Hepatocyte (in vitro differentiated cells): ENCODE measurements at regions not wholly inside any gene's neighbourhood (a gene's known extent, or its start where the extent isn't known, plus 50 kb on each side); places are given as distances from the start of the nearest gene placed in this dataset.

Source experiments
- DNase-seq: peaks from one replicate; pipeline ENCODE4 v3.0.0-alpha.2; 2016; ENCODE audit warnings: low spot score
- H2AFZ ChIP-seq: fragments of 200-600 bp; sonication (generic); 2 replicates; pipeline ENCODE4 v1.6.0; 2016; ENCODE audit warnings: antibody characterized with exemption, mild to moderate bottlenecking
- H3K27ac ChIP-seq: fragments of 200-600 bp; sonication (generic); 2 replicates; pipeline ENCODE4 v1.5.1; 2016; ENCODE audit warnings: mild to moderate bottlenecking
- H3K27me3 ChIP-seq: fragments of 200-600 bp; sonication (generic); 2 replicates; pipeline ENCODE4 v1.6.1; 2016
- H3K36me3 ChIP-seq: fragments of 200-600 bp; sonication (generic); replicated peaks from 2 replicates; pipeline ENCODE4 v1.5.1; 2016; ENCODE audit warnings: low read depth; ENCODE audit not compliant: insufficient read depth
- H3K4me1 ChIP-seq: fragments of 200-600 bp; sonication (generic); 2 replicates; pipeline ENCODE4 v1.5.1; 2016; ENCODE audit warnings: mild to moderate bottlenecking, moderate library complexity; ENCODE audit not compliant: insufficient read depth
- H3K4me2 ChIP-seq: fragments of 200-600 bp; sonication (generic); 2 replicates; pipeline ENCODE4 v1.6.0; 2016
- H3K4me3 ChIP-seq: fragments of 200-600 bp; sonication (generic); 2 replicates; pipeline ENCODE4 v1.5.1; 2016; ENCODE audit warnings: mild to moderate bottlenecking
- H3K79me2 ChIP-seq: fragments of 200-600 bp; sonication (generic); 2 replicates; pipeline ENCODE4 v1.6.0; 2017; ENCODE audit warnings: mild to moderate bottlenecking
- H3K9me2 ChIP-seq: fragments of 200-600 bp; sonication (generic); replicated peaks from 2 replicates; pipeline ENCODE4 v1.6.0; 2017; ENCODE audit warnings: mild to moderate bottlenecking; ENCODE audit not compliant: insufficient read depth
- H3K9me3 ChIP-seq: fragments of 200-600 bp; sonication (generic); 2 replicates; pipeline ENCODE4 v1.5.1; 2016; ENCODE audit warnings: low read depth, mild to moderate bottlenecking
- H4K20me1 ChIP-seq: fragments of 200-600 bp; sonication (generic); 2 replicates; pipeline ENCODE4 v1.6.0; 2016; ENCODE audit warnings: mild to moderate bottlenecking; ENCODE audit not compliant: insufficient read depth, poor library complexity, severe bottlenecking
- CTCF ChIP-seq: fragments of 200-600 bp; sonication (generic); IDR thresholded peaks from 2 replicates; pipeline ENCODE4 v1.5.1; 2016; ENCODE audit warnings: antibody characterized with exemption, mild to moderate bottlenecking; ENCODE audit not compliant: poor library complexity
- EZH2 ChIP-seq: fragments of 200-600 bp; sonication (generic); IDR thresholded peaks from 2 replicates; pipeline ENCODE4 v1.6.1; 2016; ENCODE audit warnings: antibody characterized with exemption, mild to moderate bottlenecking, borderline replicate concordance
- EZH2phosphoT487 ChIP-seq: fragments of 200-600 bp; sonication (generic); IDR thresholded peaks from one replicate; pipeline ENCODE4 v1.6.1; 2018; ENCODE audit warnings: antibody characterized with exemption, mild to moderate bottlenecking, low read depth, moderate library complexity; ENCODE audit not compliant: unreplicated experiment, severe bottlenecking
- WGBS: methylation state at CpG from one replicate; pipeline ENCODE4 v1.1.6; 2016; ENCODE audit warnings: low lambda C conversion rate; ENCODE audit errors: missing lambda C conversion rate; 5-methylcytosine and 5-hydroxymethylcytosine counted together

DNA sequence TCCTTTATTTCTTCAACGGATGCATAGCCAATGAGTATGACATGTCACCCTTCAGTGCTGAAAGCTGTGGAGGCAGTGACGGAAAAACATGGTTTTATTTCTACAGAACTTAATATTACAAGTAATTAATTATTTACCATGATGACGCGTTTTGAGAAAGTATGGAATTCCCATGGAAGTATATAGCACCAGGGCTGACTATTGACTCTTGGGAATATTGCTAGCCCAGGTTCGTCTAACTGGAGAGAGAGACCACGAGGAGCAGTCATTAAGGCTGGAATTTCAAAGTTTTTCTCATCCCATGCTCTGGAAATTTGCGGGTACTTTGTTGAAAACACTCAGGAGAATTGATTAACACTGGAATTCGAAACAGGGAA lies 155.2 kb upstream of the PRSS16 start:
- no peaks in the 10 kb centered on the region for H4K20me1 ChIP-seq
- no peak overlapping the region for H3K27ac ChIP-seq
- TF ChIP-seq EZH2: no peak
- TF ChIP-seq CTCF: no peak
- no peak for TF ChIP-seq EZH2phosphoT487
- H3K4me3 ChIP-seq: peak overlapping the region; percentile 3
- H3K36me3 ChIP-seq: no peaks in the 10 kb centered on the region
- H3K4me2 ChIP-seq: peak overlapping the region; percentile 86
- H3K9me3 ChIP-seq: no peaks in the 10 kb centered on the region
- H3K4me1 ChIP-seq: no peaks in the 10 kb centered on the region
- DNase-seq: no peak
- H2AFZ ChIP-seq: peak overlapping the region; percentile 59
- 31% methylated on average over 8 of the region's 8 CpGs for WGBS
- H3K79me2 ChIP-seq: no peaks in the 10 kb centered on the region
- H3K9me2 ChIP-seq: no peaks in the 10 kb centered on the region
- peaks cover 16% of the 10 kb centered on the region for H3K27me3 ChIP-seq

GRCh38 chr6:27095914-27096313 lies 151.6 kb upstream of the PRSS16 start:
- Histone ChIP-seq H3K36me3 (no peaks in the 10 kb centered on the region), H3K4me3 (no peak overlapping the region), H3K27me3 (peaks cover 11% of the 10 kb centered on the region), H3K4me1 (no peaks in the 10 kb centered on the region), H3K9me2 (no peaks in the 10 kb centered on the region), H3K9me3 (no peaks in the 10 kb centered on the region), H3K79me2 (no peaks in the 10 kb centered on the region), H2AFZ (no peak overlapping the region), H3K4me2 (peak overlapping the region; percentile 83), H4K20me1 (no peaks in the 10 kb centered on the region), H3K27ac (no peak overlapping the region)
- WGBS: 73% methylated on average over 3 of the region's 3 CpGs
- TF ChIP-seq CTCF: no peak
- TF ChIP-seq EZH2: no peak
- no peak for TF ChIP-seq EZH2phosphoT487
- no peak for DNase-seq

- Histone ChIP-seq H2AFZ (peak overlapping the region; percentile 76), H3K27me3 (peaks cover 11% of the 10 kb centered on the region), H3K9me3 (no peaks in the 10 kb centered on the region), H3K4me2 (peak overlapping the region; percentile 83), H3K36me3 (no peaks in the 10 kb centered on the region), H3K4me1 (no peaks in the 10 kb centered on the region), H3K9me2 (no peaks in the 10 kb centered on the region), H3K4me3 (peak overlapping the region; percentile 40), H3K79me2 (no peaks in the 10 kb centered on the region), H3K27ac (peak overlapping the region; percentile 62), H4K20me1 (no peaks in the 10 kb centered on the region)
- DNase-seq: peak; percentile 77
- WGBS: 2% methylated on average over 45 of the region's 45 CpGs
- TF ChIP-seq EZH2phosphoT487: no peak
- peak; percentile 39 for TF ChIP-seq EZH2
Measured at GRCh38 chr6:27096834-27097511, 150.5 kb upstream of the PRSS16 start.

DNA sequence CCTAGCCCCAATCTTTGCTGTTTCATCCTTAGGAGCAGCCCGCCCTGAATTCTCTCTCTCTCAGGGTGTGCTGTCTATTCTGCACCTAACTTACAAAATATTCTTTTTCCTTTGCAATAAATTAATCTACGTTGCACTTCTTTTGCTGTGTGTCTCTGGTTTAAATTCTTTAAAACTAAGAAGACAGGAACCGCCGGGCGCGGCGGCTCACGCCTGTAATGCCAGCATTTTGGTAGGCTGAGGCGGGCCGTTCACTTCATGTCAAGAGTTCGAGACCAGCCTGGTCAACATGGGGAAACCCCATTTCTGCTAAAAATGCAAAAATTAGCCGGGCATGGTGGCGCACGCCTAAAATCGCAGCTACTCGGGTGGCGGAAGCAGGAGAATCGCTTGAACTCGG lies 148.5 kb upstream of the PRSS16 start:
- Histone ChIP-seq H3K36me3 (no peaks in the 10 kb centered on the region), H3K27ac (no peak overlapping the region), H3K79me2 (no peaks in the 10 kb centered on the region), H3K9me2 (no peaks in the 10 kb centered on the region), H3K27me3 (peaks cover 4% of the 10 kb centered on the region), H3K4me1 (no peaks in the 10 kb centered on the region), H2AFZ (no peak overlapping the region), H4K20me1 (no peaks in the 10 kb centered on the region), H3K4me2 (no peak overlapping the region), H3K9me3 (no peaks in the 10 kb centered on the region), H3K4me3 (no peak overlapping the region)
- DNase-seq: no peak
- no peak for TF ChIP-seq EZH2phosphoT487
- no peak for TF ChIP-seq CTCF
- TF ChIP-seq EZH2: no peak
- 96% methylated on average over 19 of the region's 19 CpGs for WGBS
